ENCODE measurements at regions not wholly inside any gene's neighbourhood (a gene's known extent, or its start where the extent isn't known, plus 50 kb on each side); places are given as distances from the start of the nearest gene placed in this dataset.

DNA sequence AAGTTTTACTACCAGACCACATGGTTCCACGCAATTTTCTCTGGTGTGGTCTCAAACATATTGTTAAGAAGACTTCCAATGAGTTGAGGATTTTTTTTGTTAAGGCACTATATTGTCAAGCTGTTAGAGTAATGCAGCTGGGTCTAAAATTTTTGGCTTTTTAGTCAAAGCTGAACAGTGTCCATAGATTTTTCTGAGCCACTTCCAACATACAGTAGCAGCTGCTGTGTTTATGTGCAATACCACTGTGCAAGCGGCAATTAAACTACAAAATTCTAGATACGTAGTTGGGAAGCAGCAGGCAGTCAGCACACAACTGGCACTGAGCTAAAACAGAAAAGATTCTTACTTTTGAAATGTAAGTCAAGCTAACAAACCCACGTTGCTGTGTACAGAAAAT is 1551.1 kb upstream of the AGA start:
- TF ChIP-seq NBN (IDR thresholded peaks at IDR 0.05) = no peak
- TF ChIP-seq SP1 (IDR thresholded peaks at IDR 0.05; ENCODE audit: low read depth, low read length) = no peak
- no peak for TF ChIP-seq POLR2AphosphoS5 (IDR thresholded peaks at IDR 0.05; ENCODE audit: low read length)
- TF ChIP-seq, protein P1, sequence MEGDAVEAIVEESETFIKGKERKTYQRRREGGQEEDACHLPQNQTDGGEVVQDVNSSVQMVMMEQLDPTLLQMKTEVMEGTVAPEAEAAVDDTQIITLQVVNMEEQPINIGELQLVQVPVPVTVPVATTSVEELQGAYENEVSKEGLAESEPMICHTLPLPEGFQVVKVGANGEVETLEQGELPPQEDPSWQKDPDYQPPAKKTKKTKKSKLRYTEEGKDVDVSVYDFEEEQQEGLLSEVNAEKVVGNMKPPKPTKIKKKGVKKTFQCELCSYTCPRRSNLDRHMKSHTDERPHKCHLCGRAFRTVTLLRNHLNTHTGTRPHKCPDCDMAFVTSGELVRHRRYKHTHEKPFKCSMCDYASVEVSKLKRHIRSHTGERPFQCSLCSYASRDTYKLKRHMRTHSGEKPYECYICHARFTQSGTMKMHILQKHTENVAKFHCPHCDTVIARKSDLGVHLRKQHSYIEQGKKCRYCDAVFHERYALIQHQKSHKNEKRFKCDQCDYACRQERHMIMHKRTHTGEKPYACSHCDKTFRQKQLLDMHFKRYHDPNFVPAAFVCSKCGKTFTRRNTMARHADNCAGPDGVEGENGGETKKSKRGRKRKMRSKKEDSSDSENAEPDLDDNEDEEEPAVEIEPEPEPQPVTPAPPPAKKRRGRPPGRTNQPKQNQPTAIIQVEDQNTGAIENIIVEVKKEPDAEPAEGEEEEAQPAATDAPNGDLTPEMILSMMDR (IDR thresholded peaks at IDR 0.05 in 2 of 3, conservative IDR thresholded peaks at IDR 0.05 in 1 of 3; ENCODE audit: control insufficient read depth in 2 of 3, extremely low read depth in 1 of 3, insufficient read depth in 1 of 3, low read depth in 3 of 3, low read length in 3 of 3) = no peak
- no peak for TF ChIP-seq EZH2 (IDR thresholded peaks at IDR 0.05; ENCODE audit: borderline replicate concordance, control insufficient read depth, low read depth, low read length)
- TF ChIP-seq GABPA (IDR thresholded peaks at IDR 0.05; ENCODE audit: low read depth) = no peak
- TF ChIP-seq, protein P2, sequence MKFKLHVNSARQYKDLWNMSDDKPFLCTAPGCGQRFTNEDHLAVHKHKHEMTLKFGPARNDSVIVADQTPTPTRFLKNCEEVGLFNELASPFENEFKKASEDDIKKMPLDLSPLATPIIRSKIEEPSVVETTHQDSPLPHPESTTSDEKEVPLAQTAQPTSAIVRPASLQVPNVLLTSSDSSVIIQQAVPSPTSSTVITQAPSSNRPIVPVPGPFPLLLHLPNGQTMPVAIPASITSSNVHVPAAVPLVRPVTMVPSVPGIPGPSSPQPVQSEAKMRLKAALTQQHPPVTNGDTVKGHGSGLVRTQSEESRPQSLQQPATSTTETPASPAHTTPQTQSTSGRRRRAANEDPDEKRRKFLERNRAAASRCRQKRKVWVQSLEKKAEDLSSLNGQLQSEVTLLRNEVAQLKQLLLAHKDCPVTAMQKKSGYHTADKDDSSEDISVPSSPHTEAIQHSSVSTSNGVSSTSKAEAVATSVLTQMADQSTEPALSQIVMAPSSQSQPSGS (IDR thresholded peaks at IDR 0.05; ENCODE audit: low read length) = no peak
- TF ChIP-seq CEBPB (IDR thresholded peaks at IDR 0.05; ENCODE audit: borderline replicate concordance in 1 of 2, low read depth in 2 of 2, low read length in 2 of 2) = no peak
- TF ChIP-seq, protein P3, sequence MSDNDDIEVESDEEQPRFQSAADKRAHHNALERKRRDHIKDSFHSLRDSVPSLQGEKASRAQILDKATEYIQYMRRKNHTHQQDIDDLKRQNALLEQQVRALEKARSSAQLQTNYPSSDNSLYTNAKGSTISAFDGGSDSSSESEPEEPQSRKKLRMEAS (IDR thresholded peaks at IDR 0.05; ENCODE audit: low read depth, low read length) = no peak
- no peak for TF ChIP-seq RAD21 (IDR thresholded peaks at IDR 0.05; ENCODE audit: insufficient read depth, low read depth, low read length)
- TF ChIP-seq CREB1 (IDR thresholded peaks at IDR 0.05; ENCODE audit: low read depth) = no peak
- TF ChIP-seq SUZ12 (IDR thresholded peaks at IDR 0.05; ENCODE audit: unreplicated experiment) = no peak
- no peak for TF ChIP-seq POLR2A (IDR thresholded peaks at IDR 0.05; ENCODE audit: low read depth, low read length)
- no peak for TF ChIP-seq NFXL1 (IDR thresholded peaks at IDR 0.05; ENCODE audit: borderline replicate concordance)

Measured in GM12878 (cell line).